ENCODE measurements at regions not wholly inside any gene's neighbourhood (a gene's known extent, or its start where the extent isn't known, plus 50 kb on each side); places are given as distances from the start of the nearest gene placed in this dataset.

GRCh38 chr9:571741-572140, 269.8 kb upstream of the DMRT1 start:
- TF ChIP-seq CTCF (IDR thresholded peaks at IDR 0.05) (no peak), POLR2A (IDR thresholded peaks at IDR 0.05) (no peak)
